T47D (cell line): ENCODE measurements at regions not wholly inside any gene's neighbourhood (a gene's known extent, or its start where the extent isn't known, plus 50 kb on each side); places are given as distances from the start of the nearest gene placed in this dataset.

ENCODE experiments used
- DNase-seq, 2 experiments: peaks; one replicate each; pipeline versions ENCODE4 v3.0.0 to v3.0.0-alpha.2; 2011 to 2012; ENCODE audit warnings: low read depth in 1 of 2, low spot score in 1 of 2
- JUND ChIP-seq: IDR thresholded peaks from 2 replicates; pipeline ENCODE4 v1.6.1; 2012; ENCODE audit warnings: low read depth
- in situ Hi-C: cut with HindIII; loops from 2 replicates; pipeline ENCODE4 v1.10.0; 2016; ENCODE audit warnings: low sequenced_read_pairs, low pct_unique_long_range_greater_than_20kb

DNA sequence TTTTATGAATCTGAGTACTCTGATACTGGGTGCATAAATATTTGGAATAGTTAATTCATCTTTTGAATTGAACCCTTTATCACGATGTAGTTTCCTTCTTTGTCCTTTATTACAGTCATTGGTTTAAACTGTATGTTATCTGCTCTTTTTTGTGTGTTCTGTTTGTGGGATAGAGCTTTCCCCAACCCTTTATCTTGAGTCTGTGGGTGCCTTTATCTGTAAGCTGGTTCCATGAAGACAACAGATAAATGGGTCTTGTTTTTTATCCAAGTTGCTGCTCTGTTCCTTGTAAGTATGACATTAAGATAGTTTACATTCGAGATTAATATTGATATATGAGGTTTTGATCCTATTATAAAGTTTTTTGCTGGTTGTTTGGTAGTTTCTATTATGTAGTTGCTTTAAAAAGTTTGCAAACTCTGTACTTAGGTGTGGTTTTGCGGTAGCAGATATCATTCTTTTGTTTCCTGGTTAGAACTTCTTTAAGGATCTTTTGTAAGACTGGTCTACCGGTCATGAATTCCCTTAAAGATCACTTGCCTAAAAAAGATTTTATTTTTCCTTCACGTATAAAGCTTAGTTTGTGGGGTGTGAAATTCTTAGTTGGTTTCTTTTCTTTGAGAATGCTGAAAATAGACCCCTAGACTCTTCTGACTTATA, 1451.3 kb upstream of the SLC39A10 start:
- in situ Hi-C loops, result no loop called here
- no peak for TF ChIP-seq JUND
- no peak for DNase-seq

DNA sequence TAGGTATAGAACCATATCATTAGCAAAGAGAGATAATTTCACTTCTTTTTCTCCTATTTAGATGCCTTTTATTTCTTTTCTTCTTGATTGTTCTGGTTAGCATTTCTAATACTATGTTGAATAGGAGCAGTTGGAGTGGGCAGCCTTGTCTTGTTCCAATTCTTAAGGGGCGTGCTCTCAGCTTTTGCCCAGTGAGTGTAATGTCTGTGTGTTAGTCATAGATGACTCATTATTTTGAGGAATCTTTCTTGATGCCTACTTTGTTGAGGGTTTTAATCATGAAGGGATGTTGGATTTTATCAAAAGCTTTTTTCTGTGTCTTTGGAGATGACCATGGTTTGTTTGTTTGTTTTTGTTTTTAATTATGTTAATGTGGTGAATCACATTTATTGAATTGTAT, 1453.1 kb upstream of the SLC39A10 start:
- no peak for TF ChIP-seq JUND
- in situ Hi-C loops, result no loop called here
- no peak for DNase-seq

DNA sequence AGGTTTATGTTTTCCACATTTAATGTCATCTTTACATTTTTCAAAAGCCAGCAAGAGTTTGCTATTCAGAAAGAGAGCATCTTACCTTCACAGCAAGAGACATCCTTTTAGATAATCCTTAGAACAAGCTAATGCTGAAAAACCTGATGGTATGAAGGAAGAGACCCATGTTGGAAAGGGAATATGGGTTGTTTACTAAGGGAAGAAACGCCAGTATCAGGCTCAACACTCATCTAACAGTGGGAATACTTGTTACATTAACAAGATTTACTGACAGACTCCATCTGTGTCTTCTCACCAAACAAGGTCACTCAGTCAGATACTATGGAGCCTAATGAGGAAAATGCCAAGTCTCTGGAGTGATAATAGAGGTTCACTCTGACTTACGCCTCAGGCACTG, 1474.1 kb upstream of the SLC39A10 start:
- no peak for DNase-seq
- in situ Hi-C loops, result no loop called here
- TF ChIP-seq JUND, result no peak

DNA sequence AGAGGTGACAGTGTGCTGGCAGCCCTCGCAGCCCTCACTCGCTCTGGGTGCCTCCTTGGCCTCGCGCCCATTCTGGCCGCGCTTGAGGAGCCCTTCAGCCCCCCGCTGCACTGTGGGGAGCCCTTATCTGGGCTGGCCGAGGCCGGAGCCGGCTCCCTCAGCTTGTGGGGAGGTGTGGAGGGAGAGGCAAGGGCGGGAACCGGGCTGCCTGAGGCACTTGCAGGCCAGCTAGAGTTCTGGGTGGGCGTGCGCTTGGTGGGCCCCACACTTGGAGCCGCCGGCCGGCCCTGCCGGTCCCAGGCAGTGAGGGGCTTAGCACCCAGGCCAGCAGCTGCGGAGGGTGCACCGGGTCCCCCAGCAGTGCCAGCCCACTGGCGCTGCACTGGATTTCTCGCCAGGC, 1480.9 kb upstream of the SLC39A10 start:
- DNase-seq, result no peak
- in situ Hi-C loops, result no loop called here
- TF ChIP-seq JUND, result no peak

DNA sequence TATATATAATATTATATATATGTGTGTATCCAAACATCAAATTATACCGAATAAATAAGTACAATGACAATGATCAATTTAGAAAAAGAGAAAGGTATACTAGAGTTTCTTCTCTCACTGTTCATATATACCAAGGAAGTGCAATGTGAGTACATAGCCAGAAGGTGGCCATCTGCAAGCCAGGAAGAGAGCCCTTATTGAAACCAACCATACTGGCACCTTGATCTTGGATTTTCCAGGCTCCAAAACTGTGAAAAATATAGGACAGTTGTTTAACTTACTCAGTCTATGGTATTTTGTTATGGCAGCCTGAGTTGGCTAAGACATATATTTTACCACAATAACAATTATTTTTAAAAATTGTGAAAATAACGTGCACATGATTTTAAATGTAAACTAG, 1490.2 kb upstream of the SLC39A10 start:
- no peak for TF ChIP-seq JUND
- DNase-seq, result peak in 1 of 2 experiments; percentile 52
- in situ Hi-C loops, result no loop called here

DNA sequence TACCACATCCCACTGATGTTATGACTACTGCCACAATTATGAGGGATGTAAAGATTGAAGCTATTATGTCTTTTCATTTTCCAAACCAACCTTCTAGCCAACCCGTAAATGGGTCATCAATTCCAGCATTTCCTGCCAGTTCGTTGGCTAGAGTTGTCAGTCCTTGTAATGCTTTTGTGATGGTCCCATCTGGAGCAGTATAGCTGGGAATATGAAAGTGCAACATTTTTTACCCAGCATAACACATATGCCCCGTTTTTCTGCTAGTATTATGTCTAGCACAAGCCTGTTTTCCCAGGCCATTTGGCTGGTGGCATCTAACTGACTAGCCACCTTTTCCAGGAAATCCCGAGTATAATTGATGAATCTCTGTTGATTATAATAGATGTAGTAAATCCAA, 1501.6 kb upstream of the SLC39A10 start:
- TF ChIP-seq JUND, result no peak
- in situ Hi-C loops, result no loop called here
- no peak for DNase-seq

DNA sequence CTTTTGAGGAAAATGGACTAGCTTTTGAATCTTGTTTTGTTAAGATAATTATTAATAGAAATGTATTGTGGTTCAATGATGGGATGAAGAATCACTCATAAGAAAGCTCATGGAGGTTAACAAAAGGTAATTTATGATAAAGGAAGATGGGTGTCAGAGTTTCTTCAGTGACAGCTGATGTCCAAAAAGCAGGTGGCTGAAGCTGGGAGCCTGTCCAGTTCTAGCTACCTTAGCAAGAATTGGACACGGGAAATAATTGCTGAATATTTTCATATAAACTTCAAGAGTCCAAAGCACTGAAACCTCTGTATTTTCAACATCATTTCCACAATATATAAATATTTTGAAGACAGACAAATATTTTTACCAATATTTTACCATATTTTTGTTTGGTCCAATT, 1505.8 kb upstream of the SLC39A10 start:
- DNase-seq, result no peak
- no peak for TF ChIP-seq JUND
- in situ Hi-C loops, result no loop called here

DNA sequence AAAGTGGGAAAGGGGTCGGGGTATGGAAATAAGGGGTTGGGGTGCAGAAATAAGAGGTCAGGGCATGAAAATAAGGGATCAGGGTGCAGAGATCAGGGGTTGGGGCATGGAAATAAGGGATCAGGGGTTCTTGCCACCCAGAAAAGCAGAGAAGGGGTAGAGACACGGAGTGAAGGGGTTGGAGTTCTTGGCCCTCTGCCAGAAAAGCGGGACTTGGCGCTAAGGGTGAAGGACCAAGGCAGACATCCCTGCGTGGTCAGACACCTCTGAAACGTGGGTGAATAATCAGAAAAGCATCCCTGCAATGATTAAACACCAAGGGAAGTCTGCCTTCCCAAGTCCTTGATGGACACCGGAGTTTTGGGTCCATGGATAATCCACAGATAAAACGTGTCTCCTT, 1521.6 kb upstream of the SLC39A10 start:
- DNase-seq, result no peak
- in situ Hi-C loops, result no loop called here
- no peak for TF ChIP-seq JUND

DNA sequence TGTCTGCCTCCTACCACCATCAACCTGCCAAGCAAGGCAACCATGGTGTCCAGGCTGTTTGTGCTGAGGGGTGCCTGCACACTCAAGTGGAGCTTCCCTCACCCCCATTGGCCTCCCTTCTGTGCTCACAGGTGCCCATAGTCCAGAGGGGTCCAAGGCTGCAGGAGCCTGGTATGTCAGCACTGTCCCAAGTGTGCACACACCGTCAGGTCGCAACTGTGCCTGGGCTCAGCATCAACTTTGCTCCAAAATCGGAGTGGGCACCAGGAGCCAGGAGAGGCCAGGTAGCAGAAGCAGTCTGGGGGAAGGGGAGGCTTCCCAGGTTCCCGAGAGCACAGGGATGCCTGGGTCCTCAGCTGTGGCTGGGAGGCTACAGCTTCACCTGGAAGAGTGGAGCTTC, 1528.2 kb upstream of the SLC39A10 start:
- in situ Hi-C loops, result no loop called here
- no peak for TF ChIP-seq JUND
- no peak for DNase-seq

DNA sequence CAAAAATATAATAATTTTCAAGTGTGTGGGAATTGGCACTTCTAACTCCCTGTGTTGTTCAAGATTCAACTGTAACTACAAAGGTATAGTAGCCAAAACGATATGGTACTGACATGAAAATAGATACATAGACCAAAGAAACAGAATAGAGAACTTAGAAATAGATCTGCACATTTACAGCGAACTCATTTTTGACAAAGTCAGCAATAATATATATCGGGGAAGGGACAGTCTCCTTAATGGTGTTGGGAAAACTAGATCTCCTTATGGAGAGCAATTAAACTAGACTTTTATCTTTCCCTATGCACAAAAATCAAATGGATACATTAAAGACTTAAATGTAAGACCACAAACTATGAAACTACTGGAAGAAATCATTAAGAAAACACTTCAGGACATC, 1530.6 kb upstream of the SLC39A10 start:
- in situ Hi-C loops, result no loop called here
- no peak for DNase-seq
- TF ChIP-seq JUND, result no peak

DNA sequence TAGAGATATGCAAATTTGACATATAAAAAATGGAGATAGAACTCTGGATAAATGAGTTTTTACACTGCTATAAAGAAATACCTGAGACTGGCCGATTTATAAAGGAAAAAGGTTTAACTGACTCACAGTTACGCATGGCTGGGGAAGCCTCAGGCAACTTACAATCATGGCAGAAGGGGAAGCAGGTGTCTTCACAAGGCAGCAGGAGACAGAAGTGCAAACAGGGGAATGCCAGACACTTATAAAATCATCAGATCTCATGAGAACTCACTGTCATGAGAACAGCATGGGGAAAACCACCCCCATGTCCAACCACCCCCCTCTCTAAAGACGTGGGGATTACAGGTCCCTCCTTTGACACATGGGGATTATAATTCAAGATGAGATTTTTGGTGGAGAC, 1540.2 kb upstream of the SLC39A10 start:
- DNase-seq, result no peak
- in situ Hi-C loops, result no loop called here
- TF ChIP-seq JUND, result no peak

DNA sequence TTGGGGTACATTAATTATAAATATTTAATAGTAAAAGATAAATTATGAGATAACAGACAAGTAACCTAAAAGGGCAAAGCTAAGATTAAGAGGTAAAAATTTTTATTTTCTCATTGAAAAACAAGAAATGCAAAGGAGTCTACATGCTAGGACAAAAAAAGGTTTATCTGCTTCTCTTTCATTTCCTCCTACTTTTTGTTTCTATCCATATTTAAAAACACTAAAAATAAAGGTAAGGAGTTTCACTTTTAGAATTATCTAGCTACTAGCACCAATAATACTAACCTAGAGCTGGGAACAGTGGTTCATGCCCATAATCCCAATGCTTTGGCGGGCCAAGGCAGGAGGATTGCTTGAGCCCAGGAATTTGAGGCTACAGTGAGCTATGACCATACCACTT, 1551.7 kb upstream of the SLC39A10 start:
- TF ChIP-seq JUND, result no peak
- in situ Hi-C loops, result no loop called here
- DNase-seq, result no peak

DNA sequence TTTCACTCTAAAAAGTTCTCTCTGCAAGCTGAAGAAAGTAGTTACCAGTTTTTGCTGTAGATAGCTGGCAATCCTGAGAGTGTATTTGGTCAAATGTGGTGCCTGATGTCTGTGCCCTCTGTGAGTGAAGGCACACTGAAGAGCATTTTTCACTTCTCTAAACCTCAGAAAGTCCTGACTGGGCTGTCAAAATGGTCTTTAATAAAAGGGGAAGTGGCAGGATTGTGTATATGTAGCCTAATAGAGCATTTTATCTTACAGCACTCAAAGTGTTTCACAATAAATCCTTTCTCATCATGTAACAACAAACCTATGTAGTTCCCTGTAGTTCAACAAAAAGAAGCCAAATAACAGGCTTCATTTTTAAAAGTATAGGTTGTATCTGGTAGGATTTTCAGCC, 1552.3 kb upstream of the SLC39A10 start:
- TF ChIP-seq JUND, result no peak
- no peak for DNase-seq
- in situ Hi-C loops, result no loop called here

DNA sequence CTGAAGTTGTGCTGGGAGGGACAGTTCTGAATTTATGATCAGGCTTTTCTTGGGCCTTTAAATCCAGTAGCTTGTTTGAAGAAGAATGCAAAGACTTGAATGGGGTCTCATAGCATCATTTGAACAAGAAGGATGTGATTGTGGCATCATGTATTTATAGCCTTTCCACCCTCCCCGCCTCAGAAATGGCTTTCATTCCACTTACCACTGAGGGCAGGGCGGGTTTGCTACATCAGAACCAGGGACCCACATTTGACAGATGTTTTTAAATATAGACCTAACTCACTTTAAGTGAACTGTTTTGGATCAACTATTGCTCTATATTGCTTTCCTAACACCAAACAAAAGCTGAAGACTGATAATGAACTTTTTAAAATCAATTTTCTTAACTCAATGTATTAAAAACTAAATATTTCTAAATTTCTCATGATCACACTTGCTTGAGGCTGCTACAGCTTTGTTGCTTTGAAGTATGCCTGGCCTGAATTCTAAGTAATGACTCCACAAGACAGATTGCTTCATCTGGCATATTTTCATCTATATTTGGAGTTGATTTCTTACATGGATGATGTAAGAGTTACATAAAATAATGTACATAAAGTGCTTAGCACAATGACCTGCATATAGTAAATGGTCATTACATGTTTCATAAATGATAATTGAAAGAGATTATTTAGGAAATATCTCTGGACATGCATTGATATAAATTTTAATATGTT, 1552.9 kb upstream of the SLC39A10 start:
- in situ Hi-C loops, result no loop called here
- no peak for TF ChIP-seq JUND
- DNase-seq, result no peak
